Tibial nerve (tissue), 4 donors: ENCODE measurements at regions not wholly inside any gene's neighbourhood (a gene's known extent, or its start where the extent isn't known, plus 50 kb on each side); places are given as distances from the start of the nearest gene placed in this dataset.

Experiments
- DNase-seq, 2 donors: peaks; one replicate each; pipeline ENCODE4 v3.0.0-alpha.2; 2019; ENCODE audit warnings: low spot score in 2 of 2
- H3K27ac ChIP-seq, 4 donors: fragments of 200-600 bp; sonication (generic) in 3 of 4; one replicate each; pipeline ENCODE4 v1.5.1; 2017 to 2019; ENCODE audit warnings: mild to moderate bottlenecking in 1 of 4
- H3K27me3 ChIP-seq, 2 donors: fragments of 200-600 bp; sonication (generic) in 1 of 2; one replicate each; pipeline versions ENCODE4 v1.5.1 to v1.6.0; 2017 to 2019
- H3K36me3 ChIP-seq, 3 donors: fragments of 200-600 bp; sonication (generic); one replicate each; pipeline ENCODE4 v1.5.1; 2018 to 2019
- H3K4me1 ChIP-seq, 4 donors: fragments of 200-600 bp; sonication (generic) in 3 of 4; one replicate each; pipeline ENCODE4 v1.5.1; 2017 to 2019
- H3K4me3 ChIP-seq, 4 donors: fragments of 200-600 bp; sonication (generic) in 3 of 4; one replicate each; pipeline ENCODE4 v1.5.1; 2017 to 2019; ENCODE audit warnings: mild to moderate bottlenecking in 1 of 4, moderate library complexity in 1 of 4
- H3K9me3 ChIP-seq, 4 donors: fragments of 200-600 bp; sonication (generic) in 3 of 4; one replicate each; pipeline ENCODE4 v1.5.1; 2017 to 2019
- CTCF ChIP-seq, 5 experiments: fragments of 200-600 bp in 3 of 5; fragments of 450-650 bp in 2 of 5; sonication (generic) in 3 of 5; IDR thresholded peaks; one replicate each; pipeline ENCODE4 v1.5.1; 2016 to 2019; ENCODE audit warnings: antibody characterized with exemption in 5 of 5, mild to moderate bottlenecking in 3 of 5, moderate library complexity in 2 of 5
- EP300 ChIP-seq, 2 donors: sonication (generic); formaldehyde crosslinking; IDR thresholded peaks; one replicate each; pipeline ENCODE4 v1.6.1; 2017; ENCODE audit warnings: antibody characterized with exemption in 2 of 2, mild to moderate bottlenecking in 1 of 2
- POLR2A ChIP-seq, 2 donors: fragments of 450-650 bp; IDR thresholded peaks; one replicate each; pipeline ENCODE4 v1.6.1; 2017; ENCODE audit warnings: antibody characterized with exemption in 2 of 2, mild to moderate bottlenecking in 2 of 2, moderate library complexity in 2 of 2
- WGBS, 2 donors: methylation state at CpG; one replicate each; pipeline ENCODE4 v1.1.5; 2018; 5-methylcytosine and 5-hydroxymethylcytosine counted together

- TF ChIP-seq CTCF (IDR thresholded peaks at IDR 0.05) (no peak), EP300 (IDR thresholded peaks at IDR 0.05) (no peak), POLR2A (IDR thresholded peaks at IDR 0.05) (no peak)
- Histone ChIP-seq H3K27me3 (no peaks in the 10 kb centered on the region), H3K36me3 (no peaks in the 10 kb centered on the region), H3K4me3 (no peak overlapping the region), H3K9me3 (no peaks in the 10 kb centered on the region), H3K27ac (no peak overlapping the region), H3K4me1 (peaks cover 0 to 12% (median 5%) of the 10 kb centered on the region in 4 donors)
- no peak for DNase-seq
- 69 to 80% methylated on average over 13 of the region's 13 CpGs for WGBS, 2 donors
Measured at GRCh38 chr6:170010665-170011203, 259.3 kb downstream of the ERMARD start.

- no peaks in the 10 kb centered on the region for H3K27me3 ChIP-seq
- whole genome bisulfite sequencing, 2 donors = 82 to 87% methylated on average over 16 of the region's 16 CpGs
Measured at GRCh38 chr6:170008294-170008785, 256.9 kb downstream of the ERMARD start.

GRCh38 chr6:170007468-170008293 lies 256.3 kb downstream of the ERMARD start:
- no peaks in the 10 kb centered on the region for H3K27me3 ChIP-seq
- no peak overlapping the region for H3K27ac ChIP-seq
- peaks cover 0 to 12% (median 5%) of the 10 kb centered on the region in 4 donors for H3K4me1 ChIP-seq
- DNase-seq = no peak
- TF ChIP-seq CTCF (IDR thresholded peaks at IDR 0.05) (no peak), POLR2A (IDR thresholded peaks at IDR 0.05) (no peak), EP300 (IDR thresholded peaks at IDR 0.05) (no peak)
- WGBS, 2 donors = 59 to 73% methylated on average over 17 of the region's 17 CpGs
- H3K9me3 ChIP-seq = peaks cover 0 to 16% (median 0%) of the 10 kb centered on the region in 4 donors
- no peak overlapping the region for H3K4me3 ChIP-seq
- no peaks in the 10 kb centered on the region for H3K36me3 ChIP-seq

More at GRCh38 chr6:170008294-170008785, 256.9 kb downstream of the ERMARD start:
- no peak for TF ChIP-seq CTCF (IDR thresholded peaks at IDR 0.05)
- TF ChIP-seq EP300 (IDR thresholded peaks at IDR 0.05) = no peak
- no peak for TF ChIP-seq POLR2A (IDR thresholded peaks at IDR 0.05)
- Histone ChIP-seq H3K36me3 (no peaks in the 10 kb centered on the region), H3K27ac (no peak overlapping the region), H3K4me3 (no peak overlapping the region), H3K4me1 (peaks cover 0 to 12% (median 5%) of the 10 kb centered on the region in 4 donors), H3K9me3 (peaks cover 0 to 11% (median 0%) of the 10 kb centered on the region in 4 donors)
- DNase-seq = no peak

- no peaks in the 10 kb centered on the region for H3K36me3 ChIP-seq
- no peak for DNase-seq
- no peak overlapping the region for H3K27ac ChIP-seq
- peaks cover 0 to 12% (median 5%) of the 10 kb centered on the region in 4 donors for H3K4me1 ChIP-seq
- WGBS, 2 donors = 39 to 54% methylated on average over 16 to 19 of the region's 19 CpGs
- no peak for TF ChIP-seq EP300 (IDR thresholded peaks at IDR 0.05)
- H3K4me3 ChIP-seq = no peak overlapping the region
- peaks cover 0 to 23% (median 0%) of the 10 kb centered on the region in 4 donors for H3K9me3 ChIP-seq
- H3K27me3 ChIP-seq = no peaks in the 10 kb centered on the region
Measured at GRCh38 chr6:170006900-170007467, 255.6 kb downstream of the ERMARD start.

- H3K4me3 ChIP-seq = no peak overlapping the region
- H3K36me3 ChIP-seq = no peaks in the 10 kb centered on the region
- no peak for DNase-seq
- TF ChIP-seq POLR2A (IDR thresholded peaks at IDR 0.05) (no peak), CTCF (IDR thresholded peaks at IDR 0.05) (no peak), EP300 (IDR thresholded peaks at IDR 0.05) (no peak)
- peaks cover 0 to 9% (median 3%) of the 10 kb centered on the region in 4 donors for H3K4me1 ChIP-seq
- no peaks in the 10 kb centered on the region for H3K27me3 ChIP-seq
- 73% methylated on average over 5 to 7 of the region's 7 CpGs for WGBS, 2 donors
- H3K9me3 ChIP-seq = peaks cover 0 to 29% (median 0%) of the 10 kb centered on the region in 4 donors
- no peak overlapping the region for H3K27ac ChIP-seq
Measured at GRCh38 chr6:170006071-170006899, 254.9 kb downstream of the ERMARD start.
